ENCODE measurements at regions not wholly inside any gene's neighbourhood (a gene's known extent, or its start where the extent isn't known, plus 50 kb on each side); places are given as distances from the start of the nearest gene placed in this dataset.
"Not testable (repeated sequence)": the region's sequence is repeated elsewhere in the genome, so short reads cannot be mapped to it uniquely, and the experiment has no call there.

- H3K9ac ChIP-seq (ENCODE audit: low read depth, low read length) = no peak overlapping the region
- no peak overlapping the region for H3K4me2 ChIP-seq (ENCODE audit: low read length)
- H3K27me3 ChIP-seq (ENCODE audit: control insufficient read depth, insufficient read depth, low read length) = no peaks in the 10 kb centered on the region
- H3K4me3 ChIP-seq (ENCODE audit: low read length) = no peak overlapping the region
- no peaks in the 10 kb centered on the region for H3K9me3 ChIP-seq (replicated peaks; ENCODE audit: low read length)
- no peaks in the 10 kb centered on the region for H3K36me3 ChIP-seq (ENCODE audit: insufficient read depth, low read length)
- H3K4me1 ChIP-seq (ENCODE audit: control insufficient read depth, insufficient read depth, low read length) = no peaks in the 10 kb centered on the region
Measured at GRCh38 chr3:8011902-8012301, 489.7 kb upstream of the LMCD1 start.

GRCh38 chr3:8020047-8020841 is 481.4 kb upstream of the LMCD1 start:
- no peak overlapping the region for H3K9ac ChIP-seq (ENCODE audit: low read depth, low read length)
- H3K4me2 ChIP-seq (ENCODE audit: low read length) = no peak overlapping the region
- no peaks in the 10 kb centered on the region for H3K36me3 ChIP-seq (ENCODE audit: insufficient read depth, low read length)
- H3K4me1 ChIP-seq (ENCODE audit: control insufficient read depth, insufficient read depth, low read length) = no peaks in the 10 kb centered on the region
- H3K27me3 ChIP-seq (ENCODE audit: control insufficient read depth, insufficient read depth, low read length) = no peaks in the 10 kb centered on the region
- no peaks in the 10 kb centered on the region for H3K9me3 ChIP-seq (replicated peaks; ENCODE audit: low read length)
- H3K4me3 ChIP-seq (ENCODE audit: low read length) = no peak overlapping the region

GRCh38 chr3:8027954-8028353 is 473.7 kb upstream of the LMCD1 start:
- H3K36me3 ChIP-seq (ENCODE audit: insufficient read depth, low read length) = no peaks in the 10 kb centered on the region
- no peaks in the 10 kb centered on the region for H3K27me3 ChIP-seq (ENCODE audit: control insufficient read depth, insufficient read depth, low read length)
- H3K4me3 ChIP-seq (ENCODE audit: low read length) = no peak overlapping the region
- no peaks in the 10 kb centered on the region for H3K4me1 ChIP-seq (ENCODE audit: control insufficient read depth, insufficient read depth, low read length)
- H3K9me3 ChIP-seq (replicated peaks; ENCODE audit: low read length) = no peaks in the 10 kb centered on the region
- H3K4me2 ChIP-seq (ENCODE audit: low read length) = no peak overlapping the region
- no peak overlapping the region for H3K9ac ChIP-seq (ENCODE audit: low read depth, low read length)

- Histone ChIP-seq H3K9me3 (replicated peaks; ENCODE audit: low read length) (no peaks in the 10 kb centered on the region), H3K9ac (ENCODE audit: low read depth, low read length) (no peak overlapping the region), H3K27me3 (ENCODE audit: control insufficient read depth, insufficient read depth, low read length) (no peaks in the 10 kb centered on the region), H3K36me3 (ENCODE audit: insufficient read depth, low read length) (no peaks in the 10 kb centered on the region), H3K4me3 (ENCODE audit: low read length) (no peak overlapping the region), H3K4me1 (ENCODE audit: control insufficient read depth, insufficient read depth, low read length) (no peaks in the 10 kb centered on the region), H3K4me2 (ENCODE audit: low read length) (no peak overlapping the region)
Measured at GRCh38 chr3:8050283-8050682, 451.3 kb upstream of the LMCD1 start.

- no peak overlapping the region for H3K4me3 ChIP-seq (ENCODE audit: low read length)
- H3K27me3 ChIP-seq (ENCODE audit: control insufficient read depth, insufficient read depth, low read length) = no peaks in the 10 kb centered on the region
Measured at GRCh38 chr3:8052659-8053058, 449.0 kb upstream of the LMCD1 start.

GRCh38 chr3:8068135-8068534 is 433.5 kb upstream of the LMCD1 start:
- not testable (repeated sequence) for H3K4me2 ChIP-seq (ENCODE audit: low read length); H3K4me3 ChIP-seq (ENCODE audit: low read length); H3K27me3 ChIP-seq (ENCODE audit: control insufficient read depth, insufficient read depth, low read length); H3K9me3 ChIP-seq (replicated peaks; ENCODE audit: low read length); H3K36me3 ChIP-seq (ENCODE audit: insufficient read depth, low read length); H3K4me1 ChIP-seq (ENCODE audit: control insufficient read depth, insufficient read depth, low read length); H3K9ac ChIP-seq (ENCODE audit: low read depth, low read length)

More at GRCh38 chr3:8052659-8053058, 449.0 kb upstream of the LMCD1 start:
- no peak overlapping the region for H3K4me2 ChIP-seq (ENCODE audit: low read length)
- no peaks in the 10 kb centered on the region for H3K4me1 ChIP-seq (ENCODE audit: control insufficient read depth, insufficient read depth, low read length)
- H3K9ac ChIP-seq (ENCODE audit: low read depth, low read length) = no peak overlapping the region
- no peaks in the 10 kb centered on the region for H3K9me3 ChIP-seq (replicated peaks; ENCODE audit: low read length)
- H3K36me3 ChIP-seq (ENCODE audit: insufficient read depth, low read length) = no peaks in the 10 kb centered on the region

GRCh38 chr3:8069471-8069870 is 432.2 kb upstream of the LMCD1 start:
- Histone ChIP-seq H3K9me3 (replicated peaks; ENCODE audit: low read length) (no peaks in the 10 kb centered on the region), H3K36me3 (ENCODE audit: insufficient read depth, low read length) (no peaks in the 10 kb centered on the region), H3K27me3 (ENCODE audit: control insufficient read depth, insufficient read depth, low read length) (no peaks in the 10 kb centered on the region), H3K9ac (ENCODE audit: low read depth, low read length) (no peak overlapping the region), H3K4me2 (ENCODE audit: low read length) (no peak overlapping the region), H3K4me1 (ENCODE audit: control insufficient read depth, insufficient read depth, low read length) (no peaks in the 10 kb centered on the region), H3K4me3 (ENCODE audit: low read length) (no peak overlapping the region)

GRCh38 chr3:8070011-8070410 is 431.6 kb upstream of the LMCD1 start:
- no peaks in the 10 kb centered on the region for H3K27me3 ChIP-seq (ENCODE audit: control insufficient read depth, insufficient read depth, low read length)
- H3K4me2 ChIP-seq (ENCODE audit: low read length) = no peak overlapping the region
- H3K4me3 ChIP-seq (ENCODE audit: low read length) = no peak overlapping the region
- H3K4me1 ChIP-seq (ENCODE audit: control insufficient read depth, insufficient read depth, low read length) = no peaks in the 10 kb centered on the region
- no peaks in the 10 kb centered on the region for H3K36me3 ChIP-seq (ENCODE audit: insufficient read depth, low read length)
- H3K9me3 ChIP-seq (replicated peaks; ENCODE audit: low read length) = no peaks in the 10 kb centered on the region
- H3K9ac ChIP-seq (ENCODE audit: low read depth, low read length) = no peak overlapping the region

GRCh38 chr3:8074740-8075139 is 426.9 kb upstream of the LMCD1 start:
- not testable (repeated sequence) for H3K4me3 ChIP-seq (ENCODE audit: low read length); H3K36me3 ChIP-seq (ENCODE audit: insufficient read depth, low read length); H3K9me3 ChIP-seq (replicated peaks; ENCODE audit: low read length); H3K4me2 ChIP-seq (ENCODE audit: low read length); H3K27me3 ChIP-seq (ENCODE audit: control insufficient read depth, insufficient read depth, low read length); H3K9ac ChIP-seq (ENCODE audit: low read depth, low read length); H3K4me1 ChIP-seq (ENCODE audit: control insufficient read depth, insufficient read depth, low read length)

GRCh38 chr3:8077126-8077525 is 424.5 kb upstream of the LMCD1 start:
- H3K4me3 ChIP-seq (ENCODE audit: low read length) = no peak overlapping the region
- no peaks in the 10 kb centered on the region for H3K9me3 ChIP-seq (replicated peaks; ENCODE audit: low read length)
- no peak overlapping the region for H3K4me2 ChIP-seq (ENCODE audit: low read length)
- no peaks in the 10 kb centered on the region for H3K27me3 ChIP-seq (ENCODE audit: control insufficient read depth, insufficient read depth, low read length)
- no peak overlapping the region for H3K9ac ChIP-seq (ENCODE audit: low read depth, low read length)
- H3K4me1 ChIP-seq (ENCODE audit: control insufficient read depth, insufficient read depth, low read length) = no peaks in the 10 kb centered on the region
- no peaks in the 10 kb centered on the region for H3K36me3 ChIP-seq (ENCODE audit: insufficient read depth, low read length)

- Histone ChIP-seq H3K4me3 (ENCODE audit: low read length) (no peak overlapping the region), H3K9ac (ENCODE audit: low read depth, low read length) (no peak overlapping the region), H3K9me3 (replicated peaks; ENCODE audit: low read length) (no peaks in the 10 kb centered on the region), H3K27me3 (ENCODE audit: control insufficient read depth, insufficient read depth, low read length) (no peaks in the 10 kb centered on the region), H3K4me2 (ENCODE audit: low read length) (no peak overlapping the region), H3K4me1 (ENCODE audit: control insufficient read depth, insufficient read depth, low read length) (no peaks in the 10 kb centered on the region), H3K36me3 (ENCODE audit: insufficient read depth, low read length) (no peaks in the 10 kb centered on the region)
Measured at GRCh38 chr3:8080464-8080863, 421.2 kb upstream of the LMCD1 start.

- H3K36me3 ChIP-seq (ENCODE audit: insufficient read depth, low read length) = no peaks in the 10 kb centered on the region
- H3K4me2 ChIP-seq (ENCODE audit: low read length) = no peak overlapping the region
- no peaks in the 10 kb centered on the region for H3K9me3 ChIP-seq (replicated peaks; ENCODE audit: low read length)
- H3K9ac ChIP-seq (ENCODE audit: low read depth, low read length) = no peak overlapping the region
- no peaks in the 10 kb centered on the region for H3K4me1 ChIP-seq (ENCODE audit: control insufficient read depth, insufficient read depth, low read length)
- H3K4me3 ChIP-seq (ENCODE audit: low read length) = no peak overlapping the region
- no peaks in the 10 kb centered on the region for H3K27me3 ChIP-seq (ENCODE audit: control insufficient read depth, insufficient read depth, low read length)
Measured at GRCh38 chr3:8085498-8085897, 416.1 kb upstream of the LMCD1 start.
